ENCODE measurements at regions not wholly inside any gene's neighbourhood (a gene's known extent, or its start where the extent isn't known, plus 50 kb on each side); places are given as distances from the start of the nearest gene placed in this dataset.

DNA sequence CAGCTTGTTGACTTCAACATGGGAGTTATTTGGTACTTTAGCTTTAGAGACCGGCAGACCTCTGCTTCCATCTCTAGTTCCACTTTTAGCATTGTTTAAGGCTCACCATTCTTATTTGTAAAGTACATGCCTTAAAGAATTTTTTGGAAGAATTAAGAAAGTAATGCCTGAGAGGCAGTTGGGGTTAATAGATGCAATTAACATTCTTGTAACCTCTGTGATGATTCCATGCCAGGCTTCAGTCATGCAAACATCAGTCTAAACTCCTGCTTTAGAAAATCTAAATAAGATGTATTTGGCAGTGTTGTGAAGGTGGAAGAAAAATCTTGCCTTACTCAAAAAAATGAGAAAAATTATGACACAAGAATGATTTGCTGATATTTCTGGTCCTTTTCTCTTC, 79.9 kb upstream of the UBAC2 start (continued):
- no peak for TF ChIP-seq SRF (IDR thresholded peaks at IDR 0.05; ENCODE audit: low read depth)
- TF ChIP-seq, protein P1, sequence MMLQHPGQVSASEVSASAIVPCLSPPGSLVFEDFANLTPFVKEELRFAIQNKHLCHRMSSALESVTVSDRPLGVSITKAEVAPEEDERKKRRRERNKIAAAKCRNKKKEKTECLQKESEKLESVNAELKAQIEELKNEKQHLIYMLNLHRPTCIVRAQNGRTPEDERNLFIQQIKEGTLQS (IDR thresholded peaks at IDR 0.05), result no peak
- no peak for TF ChIP-seq TCF7L2 (IDR thresholded peaks at IDR 0.05; ENCODE audit: borderline replicate concordance, extremely low read depth, insufficient read depth, insufficient read length)

DNA sequence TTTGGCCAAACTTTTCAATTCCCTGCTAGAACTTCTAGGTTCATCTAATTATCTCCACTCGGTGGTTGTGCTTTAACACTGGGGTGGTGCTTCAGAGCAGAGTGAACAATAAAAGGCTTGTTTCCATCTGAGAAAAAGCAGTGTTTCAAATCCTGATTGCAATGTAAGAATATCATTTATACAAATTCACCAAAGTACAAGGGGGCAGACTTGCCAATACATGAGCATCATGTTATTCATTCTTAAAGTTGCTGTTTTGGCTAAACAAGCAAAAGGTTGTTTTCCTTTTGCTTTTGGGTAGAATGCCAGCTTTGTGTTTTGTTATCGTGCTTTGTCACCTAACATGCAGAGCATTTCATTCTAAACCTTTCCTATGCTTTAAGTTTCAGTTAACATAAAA, 78.5 kb upstream of the UBAC2 start:
- peaks cover 0 to 13% of the 10 kb centered on the region in 2 experiments; a peak in 2 of 4 replicates for H3K4me1 ChIP-seq (ENCODE audit: control insufficient read depth in 1 of 2, insufficient read depth in 2 of 2, low read length in 2 of 2)
- no peaks in the 10 kb centered on the region for H3K36me3 ChIP-seq (ENCODE audit: control insufficient read depth in 1 of 2, insufficient read depth in 2 of 2, low read length in 2 of 2)
- no peak overlapping the region for H2AFZ ChIP-seq (ENCODE audit: low read depth, low read length, poor library complexity, severe bottlenecking)
- BruUV-seq (replicated peaks), result no TSS peak
- no peak overlapping the region for H3K4me3 ChIP-seq (replicated peaks in 1 of 2; ENCODE audit: low read depth in 1 of 2, low read length in 2 of 2)
- no peaks in the 10 kb centered on the region for H4K20me1 ChIP-seq (ENCODE audit: insufficient read depth)
- ChIA-PET RAD21 (ENCODE audit: low non-redundant PET in 1 of 2, low total read pairs in 2 of 2, uncharacterized antibody in 2 of 2, unreplicated experiment in 2 of 2) (no interaction called here), CTCF (no interaction called here), POLR2A (no interaction called here)
- no peak overlapping the region for H3K9ac ChIP-seq (ENCODE audit: low read length)
- H3K9me2 ChIP-seq (ENCODE audit: insufficient read depth), result no peaks in the 10 kb centered on the region
- no peak overlapping the region for H3K4me2 ChIP-seq (ENCODE audit: low read length)
- no peaks in the 10 kb centered on the region for H3K9me3 ChIP-seq (ENCODE audit: control insufficient read depth in 1 of 2, insufficient read depth in 1 of 2, low read depth in 1 of 2, low read length in 2 of 2)
- no peak for DNase-seq (ENCODE audit: low read depth, low spot score)
- no peak overlapping the region for H3K27ac ChIP-seq (ENCODE audit: low read depth, low read length)
- no peak for ATAC-seq
- no peaks in the 10 kb centered on the region for H3K79me2 ChIP-seq (ENCODE audit: insufficient read depth, low read length)
- intact Hi-C loops (cut with micrococcal nuclease), result no loop called here
- no peaks in the 10 kb centered on the region for H3K27me3 ChIP-seq (ENCODE audit: insufficient read depth, low read length)
- TF ChIP-seq, protein P2, sequence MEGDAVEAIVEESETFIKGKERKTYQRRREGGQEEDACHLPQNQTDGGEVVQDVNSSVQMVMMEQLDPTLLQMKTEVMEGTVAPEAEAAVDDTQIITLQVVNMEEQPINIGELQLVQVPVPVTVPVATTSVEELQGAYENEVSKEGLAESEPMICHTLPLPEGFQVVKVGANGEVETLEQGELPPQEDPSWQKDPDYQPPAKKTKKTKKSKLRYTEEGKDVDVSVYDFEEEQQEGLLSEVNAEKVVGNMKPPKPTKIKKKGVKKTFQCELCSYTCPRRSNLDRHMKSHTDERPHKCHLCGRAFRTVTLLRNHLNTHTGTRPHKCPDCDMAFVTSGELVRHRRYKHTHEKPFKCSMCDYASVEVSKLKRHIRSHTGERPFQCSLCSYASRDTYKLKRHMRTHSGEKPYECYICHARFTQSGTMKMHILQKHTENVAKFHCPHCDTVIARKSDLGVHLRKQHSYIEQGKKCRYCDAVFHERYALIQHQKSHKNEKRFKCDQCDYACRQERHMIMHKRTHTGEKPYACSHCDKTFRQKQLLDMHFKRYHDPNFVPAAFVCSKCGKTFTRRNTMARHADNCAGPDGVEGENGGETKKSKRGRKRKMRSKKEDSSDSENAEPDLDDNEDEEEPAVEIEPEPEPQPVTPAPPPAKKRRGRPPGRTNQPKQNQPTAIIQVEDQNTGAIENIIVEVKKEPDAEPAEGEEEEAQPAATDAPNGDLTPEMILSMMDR (IDR thresholded peaks at IDR 0.05 in 2 of 3, conservative IDR thresholded peaks at IDR 0.05 in 1 of 3; ENCODE audit: borderline replicate concordance in 1 of 3, insufficient read depth in 1 of 3, low read depth in 2 of 3, low read length in 2 of 3), result no peak
- TF ChIP-seq EZH2 (IDR thresholded peaks at IDR 0.05) (no peak), YY1 (IDR thresholded peaks at IDR 0.05; ENCODE audit: extremely low read depth, insufficient replicate concordance, low read depth, low read length) (no peak), SP1 (IDR thresholded peaks at IDR 0.05; ENCODE audit: low read depth) (no peak), ZFX (IDR thresholded peaks at IDR 0.05) (no peak), ELF1 (IDR thresholded peaks at IDR 0.05; ENCODE audit: borderline replicate concordance, low read depth) (no peak), CBX3 (IDR thresholded peaks at IDR 0.05; ENCODE audit: low read depth) (no peak), POLR2AphosphoS5 (IDR thresholded peaks at IDR 0.05; ENCODE audit: low read depth, low read length) (no peak)
- TF ChIP-seq, protein P3, sequence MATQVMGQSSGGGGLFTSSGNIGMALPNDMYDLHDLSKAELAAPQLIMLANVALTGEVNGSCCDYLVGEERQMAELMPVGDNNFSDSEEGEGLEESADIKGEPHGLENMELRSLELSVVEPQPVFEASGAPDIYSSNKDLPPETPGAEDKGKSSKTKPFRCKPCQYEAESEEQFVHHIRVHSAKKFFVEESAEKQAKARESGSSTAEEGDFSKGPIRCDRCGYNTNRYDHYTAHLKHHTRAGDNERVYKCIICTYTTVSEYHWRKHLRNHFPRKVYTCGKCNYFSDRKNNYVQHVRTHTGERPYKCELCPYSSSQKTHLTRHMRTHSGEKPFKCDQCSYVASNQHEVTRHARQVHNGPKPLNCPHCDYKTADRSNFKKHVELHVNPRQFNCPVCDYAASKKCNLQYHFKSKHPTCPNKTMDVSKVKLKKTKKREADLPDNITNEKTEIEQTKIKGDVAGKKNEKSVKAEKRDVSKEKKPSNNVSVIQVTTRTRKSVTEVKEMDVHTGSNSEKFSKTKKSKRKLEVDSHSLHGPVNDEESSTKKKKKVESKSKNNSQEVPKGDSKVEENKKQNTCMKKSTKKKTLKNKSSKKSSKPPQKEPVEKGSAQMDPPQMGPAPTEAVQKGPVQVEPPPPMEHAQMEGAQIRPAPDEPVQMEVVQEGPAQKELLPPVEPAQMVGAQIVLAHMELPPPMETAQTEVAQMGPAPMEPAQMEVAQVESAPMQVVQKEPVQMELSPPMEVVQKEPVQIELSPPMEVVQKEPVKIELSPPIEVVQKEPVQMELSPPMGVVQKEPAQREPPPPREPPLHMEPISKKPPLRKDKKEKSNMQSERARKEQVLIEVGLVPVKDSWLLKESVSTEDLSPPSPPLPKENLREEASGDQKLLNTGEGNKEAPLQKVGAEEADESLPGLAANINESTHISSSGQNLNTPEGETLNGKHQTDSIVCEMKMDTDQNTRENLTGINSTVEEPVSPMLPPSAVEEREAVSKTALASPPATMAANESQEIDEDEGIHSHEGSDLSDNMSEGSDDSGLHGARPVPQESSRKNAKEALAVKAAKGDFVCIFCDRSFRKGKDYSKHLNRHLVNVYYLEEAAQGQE (IDR thresholded peaks at IDR 0.05; ENCODE audit: low read depth), result no peak

Data from HCT116 (cell line).